ENCODE measurements at regions not wholly inside any gene's neighbourhood (a gene's known extent, or its start where the extent isn't known, plus 50 kb on each side); places are given as distances from the start of the nearest gene placed in this dataset.
A peak's percentile ranks its signal among the peaks of the same experiment; 100 is the strongest.

DNA sequence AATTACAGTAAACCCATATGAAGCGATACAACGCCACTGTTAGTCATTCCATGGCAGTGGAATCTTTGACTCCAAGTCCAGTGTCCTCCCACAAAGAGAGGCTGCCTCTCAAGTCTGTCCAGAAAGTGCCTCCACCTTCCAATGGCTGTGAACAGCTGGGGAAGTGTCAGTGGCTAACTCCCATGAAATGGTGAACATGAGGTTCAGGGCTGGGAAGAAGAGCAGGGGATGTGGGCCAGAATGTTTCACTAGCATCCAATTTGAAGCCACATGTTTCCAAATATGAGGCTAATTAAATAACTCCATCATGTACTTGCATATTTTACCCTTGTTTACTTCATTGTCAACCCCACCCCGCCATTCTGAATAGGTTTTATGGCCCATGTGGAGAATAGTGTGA is 53.1 kb upstream of the CHST15 start:
- no peak for DNase-seq
- Histone ChIP-seq H3K9ac (ENCODE audit: low read depth in 2 of 2, low read length in 2 of 2) (no peak overlapping the region), H3K36me3 (no peaks in the 10 kb centered on the region), H3K9me3 (no peaks in the 10 kb centered on the region), H3K27ac (no peak overlapping the region), H3K4me1 (no peaks in the 10 kb centered on the region), H3K27me3 (no peaks in the 10 kb centered on the region), H3K4me3 (no peak overlapping the region)
- TF ChIP-seq, protein P1, sequence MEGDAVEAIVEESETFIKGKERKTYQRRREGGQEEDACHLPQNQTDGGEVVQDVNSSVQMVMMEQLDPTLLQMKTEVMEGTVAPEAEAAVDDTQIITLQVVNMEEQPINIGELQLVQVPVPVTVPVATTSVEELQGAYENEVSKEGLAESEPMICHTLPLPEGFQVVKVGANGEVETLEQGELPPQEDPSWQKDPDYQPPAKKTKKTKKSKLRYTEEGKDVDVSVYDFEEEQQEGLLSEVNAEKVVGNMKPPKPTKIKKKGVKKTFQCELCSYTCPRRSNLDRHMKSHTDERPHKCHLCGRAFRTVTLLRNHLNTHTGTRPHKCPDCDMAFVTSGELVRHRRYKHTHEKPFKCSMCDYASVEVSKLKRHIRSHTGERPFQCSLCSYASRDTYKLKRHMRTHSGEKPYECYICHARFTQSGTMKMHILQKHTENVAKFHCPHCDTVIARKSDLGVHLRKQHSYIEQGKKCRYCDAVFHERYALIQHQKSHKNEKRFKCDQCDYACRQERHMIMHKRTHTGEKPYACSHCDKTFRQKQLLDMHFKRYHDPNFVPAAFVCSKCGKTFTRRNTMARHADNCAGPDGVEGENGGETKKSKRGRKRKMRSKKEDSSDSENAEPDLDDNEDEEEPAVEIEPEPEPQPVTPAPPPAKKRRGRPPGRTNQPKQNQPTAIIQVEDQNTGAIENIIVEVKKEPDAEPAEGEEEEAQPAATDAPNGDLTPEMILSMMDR (IDR thresholded peaks at IDR 0.05) = no peak
- intact Hi-C loops (cut with DNase I) = no loop called here

- intact Hi-C loops (cut with DNase I) = no loop called here
- H3K36me3 ChIP-seq = no peaks in the 10 kb centered on the region
- H3K4me3 ChIP-seq = no peak overlapping the region
- H3K27me3 ChIP-seq = no peaks in the 10 kb centered on the region
- no peaks in the 10 kb centered on the region for H3K4me1 ChIP-seq
- no peak overlapping the region for H3K27ac ChIP-seq
- DNase-seq = peak; percentile 39
- H3K9me3 ChIP-seq = no peaks in the 10 kb centered on the region
- no peak overlapping the region for H3K9ac ChIP-seq (ENCODE audit: low read depth in 2 of 2, low read length in 2 of 2)
- TF ChIP-seq, protein P1 (IDR thresholded peaks at IDR 0.05) = no peak
Measured at GRCh38 chr10:124145109-124145870, 51.9 kb upstream of the CHST15 start.

- Histone ChIP-seq H3K27ac (no peak overlapping the region), H3K4me3 (no peak overlapping the region), H3K9ac (ENCODE audit: low read depth in 2 of 2, low read length in 2 of 2) (no peak overlapping the region), H3K9me3 (no peaks in the 10 kb centered on the region), H3K36me3 (no peaks in the 10 kb centered on the region), H3K4me1 (no peaks in the 10 kb centered on the region), H3K27me3 (no peaks in the 10 kb centered on the region)
- intact Hi-C loops (cut with DNase I) = no loop called here
- no peak for DNase-seq
- TF ChIP-seq, protein P1 (IDR thresholded peaks at IDR 0.05) = no peak
Measured at GRCh38 chr10:124144536-124144935, 51.1 kb upstream of the CHST15 start.

GRCh38 chr10:124143721-124144120 is 50.3 kb upstream of the CHST15 start:
- H3K36me3 ChIP-seq = no peaks in the 10 kb centered on the region
- TF ChIP-seq, protein P1 (IDR thresholded peaks at IDR 0.05) = no peak
- DNase-seq = no peak
- H3K9me3 ChIP-seq = no peaks in the 10 kb centered on the region
- H3K9ac ChIP-seq (ENCODE audit: low read depth in 2 of 2, low read length in 2 of 2) = no peak overlapping the region
- H3K4me3 ChIP-seq = no peak overlapping the region
- H3K4me1 ChIP-seq = no peaks in the 10 kb centered on the region
- no peaks in the 10 kb centered on the region for H3K27me3 ChIP-seq
- no peak overlapping the region for H3K27ac ChIP-seq
- intact Hi-C loops (cut with DNase I) = no loop called here

Data from colonic mucosa (tissue), 4 donors.